ENCODE measurements at regions not wholly inside any gene's neighbourhood (a gene's known extent, or its start where the extent isn't known, plus 50 kb on each side); places are given as distances from the start of the nearest gene placed in this dataset.

DNA sequence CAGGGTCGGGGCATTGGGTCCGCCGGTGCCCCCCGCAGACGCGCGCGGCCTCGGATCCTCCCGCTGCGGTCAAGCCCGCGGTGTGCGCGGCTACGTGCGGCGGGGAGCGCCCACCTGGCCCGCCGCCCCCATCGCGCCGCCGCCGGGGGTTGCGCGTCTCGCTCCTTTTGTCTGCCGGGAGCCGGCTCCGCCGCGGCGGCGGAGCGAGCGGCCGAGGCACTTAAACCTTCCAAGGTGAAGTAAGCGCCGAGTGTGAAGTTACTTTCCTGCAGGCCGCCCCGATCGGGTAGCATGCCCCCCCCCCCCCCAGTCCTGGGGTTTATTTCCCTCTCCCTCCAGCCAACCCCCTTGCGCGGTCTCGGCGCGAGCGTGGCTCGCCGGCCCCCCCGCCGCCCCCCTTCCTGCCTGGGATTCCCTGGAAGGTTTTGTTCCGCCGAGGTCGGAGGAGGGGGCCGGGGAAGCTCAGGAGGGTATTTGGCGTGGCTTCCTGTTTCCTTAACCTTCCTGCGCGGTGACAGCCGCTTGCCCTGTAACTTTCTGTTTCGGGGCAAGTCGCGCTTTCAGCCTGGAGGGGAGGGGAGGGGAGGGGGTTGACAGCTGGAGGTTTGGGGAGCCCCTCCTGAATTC lies 56.6 kb upstream of the GSE1 start:
- DNase-seq (ENCODE audit: low read depth in 2 of 2) = peak; percentile 40 to 51

DNA sequence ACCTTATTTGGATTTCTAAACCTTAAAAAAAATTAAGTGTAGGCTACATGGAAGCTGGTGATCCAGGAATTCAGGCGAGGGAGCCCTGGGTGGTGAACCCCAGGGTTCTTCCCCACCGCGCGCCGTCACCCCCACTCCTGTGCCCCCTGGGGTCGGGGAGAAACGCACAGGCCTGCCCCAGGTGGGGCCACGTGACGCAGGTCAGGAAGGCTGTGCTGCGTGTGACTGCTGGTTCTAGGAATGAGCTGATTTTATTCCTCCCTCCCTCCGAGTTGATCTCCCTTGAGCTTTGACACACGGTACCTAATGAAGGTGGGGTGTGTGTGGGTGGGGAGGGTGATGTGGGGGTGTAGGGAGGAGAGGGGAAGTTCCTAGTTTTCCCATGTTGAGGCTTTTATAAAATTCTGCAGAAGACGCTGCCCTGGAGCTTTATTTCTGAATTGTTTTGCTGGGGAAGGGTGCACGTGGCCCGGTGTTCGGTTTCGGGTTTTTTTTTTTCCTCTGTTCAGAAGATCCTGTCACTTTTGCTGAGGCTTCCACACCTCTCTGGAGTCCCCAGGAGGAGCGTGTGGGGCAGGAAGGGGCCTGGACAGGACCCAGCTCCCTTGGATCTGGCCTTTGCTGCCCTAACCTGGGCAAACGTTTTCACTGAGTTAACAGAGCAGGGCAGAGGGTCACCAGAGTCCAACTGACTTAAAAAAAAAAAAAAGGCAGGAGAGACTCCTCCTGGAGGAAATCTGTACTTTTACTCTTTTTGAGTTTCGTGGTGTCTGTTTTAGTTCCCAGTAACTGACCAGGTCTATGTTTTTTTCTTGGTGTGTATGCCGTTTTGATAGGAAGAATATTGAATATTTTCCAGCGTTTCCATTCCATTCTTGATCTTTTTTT lies 55.8 kb upstream of the GSE1 start:
- DNase-seq (ENCODE audit: low read depth in 2 of 2) = no peak

DNA sequence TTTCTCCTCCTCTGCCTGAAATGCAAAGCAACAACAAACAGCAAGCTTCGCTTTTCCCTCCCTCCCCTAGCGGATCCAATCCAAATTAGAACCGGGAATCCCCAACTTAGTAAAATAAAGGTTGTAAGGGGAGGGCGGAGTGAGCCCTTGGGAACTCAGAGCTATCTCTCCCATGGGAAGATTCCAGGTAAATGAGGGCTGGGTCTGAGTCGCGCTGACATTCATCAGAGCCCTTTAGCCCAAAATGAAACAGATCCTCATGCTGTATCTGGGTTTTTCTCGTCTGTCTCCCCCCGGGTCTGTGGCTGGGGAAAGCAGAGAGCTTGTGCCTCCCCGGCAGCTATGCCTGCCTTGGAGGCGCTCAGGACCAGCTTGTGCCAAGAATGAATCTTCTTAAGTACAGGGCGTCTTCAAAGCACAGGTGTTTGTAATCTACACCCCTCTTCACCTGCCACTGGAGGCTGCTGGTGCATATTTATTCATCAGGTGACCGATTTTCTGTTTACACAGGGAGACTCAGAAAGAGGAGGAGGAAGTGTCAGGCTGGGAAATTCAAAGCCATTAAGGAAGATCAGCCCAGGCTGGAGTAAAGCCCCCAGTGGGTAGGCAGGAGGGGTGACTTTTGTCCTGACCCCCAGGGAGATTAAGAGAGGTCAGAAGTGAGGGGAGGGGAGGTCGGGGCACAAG lies 55.0 kb upstream of the GSE1 start:
- no peak for DNase-seq (ENCODE audit: low read depth in 2 of 2)

DNA sequence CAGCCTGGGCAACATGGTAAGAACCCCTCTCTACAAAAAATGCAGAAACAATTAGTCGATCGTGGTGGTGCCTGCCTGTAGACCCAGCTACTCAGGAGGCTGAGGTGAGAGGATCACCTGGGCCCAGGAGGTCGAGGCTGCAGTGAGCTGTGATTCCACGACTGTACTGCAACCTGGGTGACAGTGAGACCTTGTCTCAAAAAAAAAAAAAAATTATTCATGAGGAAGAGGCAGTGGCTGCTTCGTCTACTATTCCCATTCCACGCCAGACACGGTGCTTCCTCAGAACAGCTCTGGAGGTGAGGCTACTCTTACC lies 52.2 kb upstream of the GSE1 start:
- DNase-seq (ENCODE audit: low read depth in 2 of 2) = no peak

DNA sequence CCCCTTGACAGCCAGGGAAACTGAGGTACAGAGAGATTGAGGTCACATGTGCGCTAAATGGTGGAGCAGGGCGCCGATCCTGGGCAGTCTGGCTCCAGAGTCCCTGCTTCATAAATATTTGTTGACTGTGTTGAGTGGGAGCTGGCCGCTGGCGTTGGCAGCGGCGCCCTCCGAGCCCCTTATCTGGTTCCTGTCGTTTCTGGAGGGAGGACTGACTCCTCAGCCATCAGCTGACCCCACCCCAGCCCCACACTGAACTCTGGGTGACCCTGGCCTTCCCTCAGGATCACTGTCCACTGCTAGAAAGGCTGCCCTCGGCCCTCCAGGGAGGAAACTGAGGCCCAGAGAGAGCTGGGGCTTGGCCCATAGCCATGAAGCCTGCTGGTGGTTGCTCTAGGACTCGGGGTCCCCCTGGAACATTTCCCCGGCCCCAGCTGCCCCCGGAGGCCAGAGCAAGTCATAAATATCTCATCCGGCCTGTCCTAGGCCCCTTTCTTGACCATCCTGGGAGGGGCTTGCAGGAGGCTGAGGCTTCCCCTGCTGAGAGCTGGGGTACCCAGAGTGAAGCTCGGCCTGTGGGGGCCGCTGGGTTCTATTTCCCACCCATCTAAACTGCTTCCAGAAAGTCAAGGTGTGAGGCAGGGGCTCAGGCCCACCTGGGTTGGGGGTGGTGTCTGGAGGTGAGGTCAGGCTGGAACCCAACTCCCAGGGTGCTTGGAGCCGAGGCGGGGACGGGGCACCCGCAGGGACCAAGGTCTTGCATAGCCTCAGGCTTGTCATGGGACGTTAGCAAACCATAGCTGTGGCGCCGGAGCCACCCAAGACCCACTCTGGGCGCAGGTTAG lies 51.7 kb upstream of the GSE1 start:
- DNase-seq (ENCODE audit: low read depth in 2 of 2) = no peak

DNA sequence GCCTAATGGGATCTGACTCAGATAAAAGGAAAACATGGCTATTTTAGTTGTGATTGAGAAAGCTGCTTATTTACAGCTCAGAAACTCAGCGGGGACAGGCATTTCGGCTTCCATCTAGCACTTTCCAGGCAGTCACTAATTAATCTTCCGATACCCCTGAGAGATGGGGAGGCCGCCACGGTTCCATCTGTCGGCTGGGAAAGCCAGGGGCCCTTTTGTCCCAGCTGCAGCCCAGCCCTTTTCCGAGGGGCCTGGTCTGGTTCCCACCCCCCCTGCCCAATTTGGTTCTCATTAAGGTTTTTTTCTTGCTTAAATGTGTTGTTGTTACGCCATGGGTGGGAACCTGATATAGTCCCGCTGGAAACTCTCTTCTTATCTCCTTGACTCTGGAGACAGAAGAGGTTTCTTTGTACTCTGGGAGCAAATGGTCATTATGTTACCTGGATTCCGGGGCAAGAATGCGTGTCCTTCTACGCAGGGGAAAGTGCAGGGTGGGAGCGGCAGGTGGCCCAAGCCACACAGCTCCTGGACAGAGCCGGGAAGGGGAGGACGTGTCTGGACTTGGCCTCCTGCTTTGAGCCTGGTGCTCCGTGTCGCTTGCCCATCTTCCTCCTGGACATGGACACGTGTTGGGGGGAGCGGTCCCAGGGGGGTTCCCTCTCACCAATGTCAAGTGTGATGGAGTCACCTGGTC lies 50.9 kb upstream of the GSE1 start:
- DNase-seq (ENCODE audit: low read depth in 2 of 2) = no peak

DNA sequence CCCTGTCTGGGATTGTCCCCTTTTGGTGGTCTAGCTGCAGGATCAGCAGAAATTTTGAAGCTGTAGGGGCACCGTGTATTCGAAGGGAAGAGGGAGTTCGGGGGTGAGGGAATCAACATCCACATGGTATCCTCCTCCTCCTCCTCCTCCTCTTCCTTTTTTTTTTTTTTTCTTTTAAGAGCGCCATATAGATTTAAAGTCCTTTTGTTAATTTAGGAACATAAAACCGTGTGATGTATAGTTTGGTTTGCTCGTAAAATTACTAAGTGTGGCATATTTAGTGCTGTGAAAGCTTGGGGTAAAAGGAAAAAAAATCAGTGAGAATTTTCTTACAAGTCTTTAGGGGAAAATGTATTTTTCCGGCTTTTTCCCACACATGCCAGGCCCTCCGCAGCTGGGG lies 50.1 kb upstream of the GSE1 start:
- DNase-seq (ENCODE audit: low read depth in 2 of 2) = no peak

Data from activated CD4-positive, alpha-beta T cell treated with anti-CD3 and anti-CD28 coated beads for 24 hours (primary cell).